ENCODE measurements at regions not wholly inside any gene's neighbourhood (a gene's known extent, or its start where the extent isn't known, plus 50 kb on each side); places are given as distances from the start of the nearest gene placed in this dataset.

- peak overlapping the region in 2 of 4 donors; percentile 59 to 67 for H3K27ac ChIP-seq
- H3K4me1 ChIP-seq = peaks cover 0 to 24% (median 0%) of the 10 kb centered on the region in 3 donors
- H3K27me3 ChIP-seq = no peaks in the 10 kb centered on the region
- H3K9me3 ChIP-seq = no peaks in the 10 kb centered on the region
- H3K36me3 ChIP-seq = no peaks in the 10 kb centered on the region
- TF ChIP-seq, protein P1, sequence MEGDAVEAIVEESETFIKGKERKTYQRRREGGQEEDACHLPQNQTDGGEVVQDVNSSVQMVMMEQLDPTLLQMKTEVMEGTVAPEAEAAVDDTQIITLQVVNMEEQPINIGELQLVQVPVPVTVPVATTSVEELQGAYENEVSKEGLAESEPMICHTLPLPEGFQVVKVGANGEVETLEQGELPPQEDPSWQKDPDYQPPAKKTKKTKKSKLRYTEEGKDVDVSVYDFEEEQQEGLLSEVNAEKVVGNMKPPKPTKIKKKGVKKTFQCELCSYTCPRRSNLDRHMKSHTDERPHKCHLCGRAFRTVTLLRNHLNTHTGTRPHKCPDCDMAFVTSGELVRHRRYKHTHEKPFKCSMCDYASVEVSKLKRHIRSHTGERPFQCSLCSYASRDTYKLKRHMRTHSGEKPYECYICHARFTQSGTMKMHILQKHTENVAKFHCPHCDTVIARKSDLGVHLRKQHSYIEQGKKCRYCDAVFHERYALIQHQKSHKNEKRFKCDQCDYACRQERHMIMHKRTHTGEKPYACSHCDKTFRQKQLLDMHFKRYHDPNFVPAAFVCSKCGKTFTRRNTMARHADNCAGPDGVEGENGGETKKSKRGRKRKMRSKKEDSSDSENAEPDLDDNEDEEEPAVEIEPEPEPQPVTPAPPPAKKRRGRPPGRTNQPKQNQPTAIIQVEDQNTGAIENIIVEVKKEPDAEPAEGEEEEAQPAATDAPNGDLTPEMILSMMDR (IDR thresholded peaks at IDR 0.05) = no peak
- TF ChIP-seq POLR2A (IDR thresholded peaks at IDR 0.05) (no peak), EP300 (IDR thresholded peaks at IDR 0.05) (no peak), POLR2AphosphoS5 (IDR thresholded peaks at IDR 0.05) (no peak)
- peak overlapping the region; percentile 36 to 58 for H3K4me3 ChIP-seq
- 1% methylated on average over 23 of the region's 28 CpGs; no CpG with 5 or more reads in 1 of the 2 donors for WGBS, 2 donors (ENCODE audit: low coverage in 1 of 2)
- peak; percentile 88 for ATAC-seq
These were observed 82.9 kb upstream of the C1QTNF9B start for GRCh38 chr13:23980160-23980551.

- no peaks in the 10 kb centered on the region for H3K9me3 ChIP-seq
- no peak overlapping the region for H3K27ac ChIP-seq
- H3K4me3 ChIP-seq = no peak overlapping the region
- H3K4me1 ChIP-seq = peaks cover 0 to 24% (median 0%) of the 10 kb centered on the region in 3 donors
- 96% methylated on average over 3 of the region's 4 CpGs; no CpG with 5 or more reads in 1 of the 2 donors for WGBS, 2 donors (ENCODE audit: low coverage in 1 of 2)
- no peak for ATAC-seq
- H3K36me3 ChIP-seq = no peaks in the 10 kb centered on the region
- TF ChIP-seq POLR2A (IDR thresholded peaks at IDR 0.05) (no peak), EP300 (IDR thresholded peaks at IDR 0.05) (no peak), POLR2AphosphoS5 (IDR thresholded peaks at IDR 0.05) (no peak)
- TF ChIP-seq, protein P1 (IDR thresholded peaks at IDR 0.05) = no peak
- no peaks in the 10 kb centered on the region for H3K27me3 ChIP-seq
These were observed 86.4 kb upstream of the C1QTNF9B start for GRCh38 chr13:23983671-23984070.

DNA sequence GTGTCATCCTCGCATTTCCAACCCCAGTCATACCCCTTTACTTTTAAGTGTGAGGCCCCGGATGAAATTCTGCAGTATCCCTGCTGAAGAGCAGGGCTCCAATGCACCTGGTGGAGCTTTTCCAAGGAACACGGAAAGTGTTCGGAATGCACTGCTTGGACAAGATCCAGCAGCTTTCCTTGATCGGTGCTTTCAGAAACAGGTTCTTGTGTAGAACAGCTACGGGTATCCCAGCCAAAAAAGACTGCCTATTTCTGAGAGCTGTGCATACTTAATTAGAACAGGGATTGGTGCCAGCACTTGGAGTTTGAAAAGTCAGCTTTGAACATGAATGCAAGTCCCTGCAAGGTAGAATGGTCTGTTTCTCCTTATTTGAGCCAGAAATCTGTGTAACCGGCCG, 87.2 kb upstream of the C1QTNF9B start:
- H3K27me3 ChIP-seq = no peaks in the 10 kb centered on the region
- TF ChIP-seq, protein P1 (IDR thresholded peaks at IDR 0.05) = no peak
- TF ChIP-seq EP300 (IDR thresholded peaks at IDR 0.05) = no peak
- TF ChIP-seq POLR2AphosphoS5 (IDR thresholded peaks at IDR 0.05) = no peak
- TF ChIP-seq POLR2A (IDR thresholded peaks at IDR 0.05) = no peak
- no peak for ATAC-seq
- no peak overlapping the region for H3K4me3 ChIP-seq
- no peaks in the 10 kb centered on the region for H3K9me3 ChIP-seq
- H3K36me3 ChIP-seq = no peaks in the 10 kb centered on the region
- H3K4me1 ChIP-seq = peaks cover 0 to 17% (median 0%) of the 10 kb centered on the region in 3 donors
- H3K27ac ChIP-seq = no peak overlapping the region
- 33 to 100% methylated on average over 1 to 4 of the region's 8 CpGs for WGBS, 2 donors (ENCODE audit: low coverage in 1 of 2)

- no peak overlapping the region for H3K27ac ChIP-seq
- no peak for ATAC-seq
- no peak overlapping the region for H3K4me3 ChIP-seq
- H3K9me3 ChIP-seq = no peaks in the 10 kb centered on the region
- 76 to 90% methylated on average over 3 of the region's 7 CpGs for WGBS, 2 donors (ENCODE audit: low coverage in 1 of 2)
- no peaks in the 10 kb centered on the region for H3K36me3 ChIP-seq
- H3K27me3 ChIP-seq = no peaks in the 10 kb centered on the region
- no peak for TF ChIP-seq POLR2A (IDR thresholded peaks at IDR 0.05)
- TF ChIP-seq EP300 (IDR thresholded peaks at IDR 0.05) = no peak
- TF ChIP-seq, protein P1 (IDR thresholded peaks at IDR 0.05) = no peak
- H3K4me1 ChIP-seq = peaks cover 0 to 12% (median 0%) of the 10 kb centered on the region in 3 donors
These were observed 87.8 kb upstream of the C1QTNF9B start for GRCh38 chr13:23985060-23985459.

- no peak for ATAC-seq
- Histone ChIP-seq H3K27ac (no peak overlapping the region), H3K4me1 (peaks cover 0 to 6% (median 0%) of the 10 kb centered on the region in 3 donors), H3K36me3 (no peaks in the 10 kb centered on the region), H3K4me3 (no peak overlapping the region), H3K9me3 (no peaks in the 10 kb centered on the region), H3K27me3 (no peaks in the 10 kb centered on the region)
- 88 to 89% methylated on average over 8 to 11 of the region's 11 CpGs for WGBS, 2 donors (ENCODE audit: low coverage in 1 of 2)
- TF ChIP-seq, protein P1 (IDR thresholded peaks at IDR 0.05) = no peak
- TF ChIP-seq EP300 (IDR thresholded peaks at IDR 0.05) (no peak), POLR2AphosphoS5 (IDR thresholded peaks at IDR 0.05) (no peak), POLR2A (IDR thresholded peaks at IDR 0.05) (no peak)
These were observed 88.5 kb upstream of the C1QTNF9B start for GRCh38 chr13:23985839-23986238.
